LNCaP clone FGC (cell line): ENCODE measurements at regions not wholly inside any gene's neighbourhood (a gene's known extent, or its start where the extent isn't known, plus 50 kb on each side); places are given as distances from the start of the nearest gene placed in this dataset.

Experiments
- DNase-seq: peaks from one replicate; pipeline ENCODE4 v3.0.0-alpha.2; 2011; ENCODE audit warnings: low read depth
- H3K4me3 ChIP-seq: 2 replicates; pipeline ENCODE4 v1.5.1; 2011; ENCODE audit warnings: mild to moderate bottlenecking, low read depth, low read length, control low read depth
- TF ChIP-seq, protein P1 (sequence below): IDR thresholded peaks from 2 replicates; pipeline ENCODE4 v1.5.1; 2012; ENCODE audit warnings: mild to moderate bottlenecking; ENCODE audit not compliant: control insufficient read depth, insufficient read depth; ENCODE audit errors: extremely low read depth

DNA sequence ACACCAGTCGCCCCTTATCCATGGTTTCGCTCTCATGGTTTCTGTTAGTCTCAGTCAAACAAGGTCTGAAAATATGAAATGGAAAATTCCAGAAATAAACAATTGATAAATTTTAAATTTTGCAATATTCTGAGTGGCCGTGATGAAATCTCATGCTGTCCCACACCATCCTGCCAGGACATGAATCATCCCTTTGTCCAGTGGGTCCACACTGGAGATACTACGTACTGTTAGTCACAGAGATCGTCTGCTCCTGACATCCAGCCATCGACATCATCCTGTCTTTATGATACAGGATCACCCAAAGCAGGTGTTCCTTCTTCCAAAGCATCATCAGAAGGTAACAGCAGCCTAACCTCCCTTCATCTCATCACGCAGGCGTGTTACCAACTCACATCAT is 76.5 kb upstream of the MSX1 start:
- DNase-seq: no peak
- no peak overlapping the region for H3K4me3 ChIP-seq
- TF ChIP-seq, protein P1, sequence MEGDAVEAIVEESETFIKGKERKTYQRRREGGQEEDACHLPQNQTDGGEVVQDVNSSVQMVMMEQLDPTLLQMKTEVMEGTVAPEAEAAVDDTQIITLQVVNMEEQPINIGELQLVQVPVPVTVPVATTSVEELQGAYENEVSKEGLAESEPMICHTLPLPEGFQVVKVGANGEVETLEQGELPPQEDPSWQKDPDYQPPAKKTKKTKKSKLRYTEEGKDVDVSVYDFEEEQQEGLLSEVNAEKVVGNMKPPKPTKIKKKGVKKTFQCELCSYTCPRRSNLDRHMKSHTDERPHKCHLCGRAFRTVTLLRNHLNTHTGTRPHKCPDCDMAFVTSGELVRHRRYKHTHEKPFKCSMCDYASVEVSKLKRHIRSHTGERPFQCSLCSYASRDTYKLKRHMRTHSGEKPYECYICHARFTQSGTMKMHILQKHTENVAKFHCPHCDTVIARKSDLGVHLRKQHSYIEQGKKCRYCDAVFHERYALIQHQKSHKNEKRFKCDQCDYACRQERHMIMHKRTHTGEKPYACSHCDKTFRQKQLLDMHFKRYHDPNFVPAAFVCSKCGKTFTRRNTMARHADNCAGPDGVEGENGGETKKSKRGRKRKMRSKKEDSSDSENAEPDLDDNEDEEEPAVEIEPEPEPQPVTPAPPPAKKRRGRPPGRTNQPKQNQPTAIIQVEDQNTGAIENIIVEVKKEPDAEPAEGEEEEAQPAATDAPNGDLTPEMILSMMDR: no peak

DNA sequence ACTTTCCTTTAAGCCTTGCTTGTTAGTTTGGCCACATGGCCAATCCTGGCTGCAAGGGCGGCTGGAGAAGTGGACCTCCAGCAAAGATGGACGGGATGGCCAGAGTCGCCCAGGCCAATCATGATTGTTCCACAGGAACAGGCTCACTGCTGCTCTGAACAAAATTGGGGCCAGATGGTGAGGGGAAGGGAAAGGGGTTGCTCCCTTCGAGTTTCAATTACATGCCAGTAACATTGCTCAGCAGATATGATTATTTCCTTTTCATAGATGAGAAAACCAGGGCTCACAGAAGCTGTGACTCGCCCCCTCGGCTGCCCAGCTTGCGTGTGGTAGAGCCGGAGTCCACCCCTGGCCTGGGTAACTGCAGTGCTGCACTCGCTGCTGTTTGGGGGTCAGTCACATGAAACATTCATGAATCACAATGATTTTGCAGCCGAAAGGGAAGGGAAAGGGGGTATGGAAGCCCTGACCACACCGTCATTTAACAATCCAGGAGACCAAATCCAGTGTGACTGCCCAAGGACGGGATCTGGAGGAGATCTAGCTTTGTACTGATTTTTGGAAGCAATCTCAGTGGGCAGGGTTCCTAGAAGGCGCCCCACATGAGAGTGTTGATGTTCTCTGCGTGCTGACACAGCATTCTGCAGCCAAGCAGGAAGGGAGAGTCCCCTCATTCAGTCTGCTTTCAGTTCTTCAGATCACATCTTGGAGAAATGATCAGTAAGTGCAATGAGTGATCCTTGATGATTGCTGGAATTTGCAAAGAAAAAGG is 77.3 kb upstream of the MSX1 start:
- no peak for DNase-seq
- H3K4me3 ChIP-seq: no peak overlapping the region

DNA sequence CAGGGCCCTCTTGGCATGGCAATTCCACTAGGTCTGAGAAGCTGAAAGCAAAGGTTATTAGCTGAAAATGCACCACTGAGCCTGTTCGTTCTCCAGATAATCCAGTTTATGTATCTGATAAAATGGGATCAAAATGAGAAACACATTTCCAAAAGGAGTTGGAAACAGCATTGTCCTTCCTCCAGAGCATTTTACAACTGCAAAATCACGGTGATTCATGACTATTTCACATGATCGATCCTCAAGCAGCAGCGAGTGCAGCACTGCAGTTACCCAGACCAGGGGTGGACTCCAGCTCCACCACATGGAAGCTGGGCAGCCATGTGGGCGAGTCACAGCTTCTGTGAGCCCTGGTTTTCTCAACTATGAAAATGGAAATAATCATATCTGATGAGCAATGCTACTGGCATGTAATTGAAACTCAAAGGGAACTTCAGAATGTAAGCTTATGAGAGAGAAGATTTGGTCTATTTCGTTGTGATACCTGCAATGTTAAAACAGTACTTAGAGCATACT is 78.7 kb upstream of the MSX1 start:
- DNase-seq: no peak
- no peak overlapping the region for H3K4me3 ChIP-seq
- TF ChIP-seq, protein P1: no peak

More for the DNA sequence above, 77.3 kb upstream of the MSX1 start:
- TF ChIP-seq, protein P1: no peak

DNA sequence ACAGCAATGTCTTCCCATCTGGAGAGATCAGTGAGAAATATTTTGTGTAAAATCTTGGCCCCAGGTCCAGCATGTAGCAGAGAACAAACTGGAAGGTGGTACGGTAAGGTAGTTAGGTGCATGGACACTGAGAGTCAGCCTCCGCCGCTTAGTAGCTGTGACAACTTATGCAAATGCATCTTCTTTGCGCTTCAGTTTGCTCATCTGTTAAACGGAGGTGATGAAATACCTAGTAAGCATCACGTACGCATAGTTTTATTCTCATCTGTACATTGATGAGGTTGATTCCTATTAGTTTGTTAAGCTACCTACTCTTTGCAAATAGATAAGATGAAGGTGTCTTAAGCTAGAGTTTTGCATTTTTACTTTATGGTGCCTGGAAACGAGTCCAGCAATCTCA is 80.0 kb upstream of the MSX1 start:
- DNase-seq: no peak
- TF ChIP-seq, protein P1: no peak
- no peak overlapping the region for H3K4me3 ChIP-seq

DNA sequence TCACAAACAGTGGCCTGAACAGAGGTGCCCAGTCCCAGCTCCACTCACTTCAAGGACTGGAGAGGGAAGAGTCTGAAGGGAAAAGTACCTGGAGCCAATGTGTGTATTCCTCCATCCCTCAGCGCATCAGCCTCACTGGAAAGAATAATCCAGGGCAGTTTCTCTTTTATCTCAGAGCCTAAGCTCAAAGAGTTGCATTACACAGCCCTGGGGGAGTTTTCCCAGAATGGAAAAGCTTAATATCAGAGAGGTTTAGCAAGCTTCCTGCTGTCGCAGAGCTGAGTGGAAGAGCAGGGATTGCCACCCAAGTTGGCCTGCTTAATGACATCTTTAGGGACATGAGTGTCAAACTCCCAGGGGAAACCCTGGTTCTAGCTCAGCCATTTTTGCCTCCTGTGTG is 80.4 kb upstream of the MSX1 start:
- TF ChIP-seq, protein P1: no peak
- no peak for DNase-seq
- H3K4me3 ChIP-seq: no peak overlapping the region

DNA sequence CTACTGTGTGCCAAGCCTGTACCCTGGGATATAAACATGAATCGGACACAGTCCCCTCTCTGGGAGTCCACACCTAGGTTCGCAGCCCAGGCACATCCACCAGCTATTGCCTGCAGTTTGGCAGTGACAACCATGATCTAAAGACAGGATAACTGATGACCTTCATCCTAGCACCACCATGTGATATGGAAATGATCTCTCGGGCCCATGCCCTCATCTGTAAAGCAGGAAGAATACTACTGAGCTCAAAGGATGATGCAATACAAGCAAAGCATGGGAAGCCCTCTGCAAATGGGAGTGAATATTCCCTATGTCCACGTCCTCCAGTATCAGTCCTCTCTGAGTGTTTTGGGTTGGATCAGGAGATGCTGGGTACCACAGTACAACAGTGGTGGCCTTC is 80.9 kb upstream of the MSX1 start:
- TF ChIP-seq, protein P1: no peak
- no peak for DNase-seq
- H3K4me3 ChIP-seq: no peak overlapping the region

DNA sequence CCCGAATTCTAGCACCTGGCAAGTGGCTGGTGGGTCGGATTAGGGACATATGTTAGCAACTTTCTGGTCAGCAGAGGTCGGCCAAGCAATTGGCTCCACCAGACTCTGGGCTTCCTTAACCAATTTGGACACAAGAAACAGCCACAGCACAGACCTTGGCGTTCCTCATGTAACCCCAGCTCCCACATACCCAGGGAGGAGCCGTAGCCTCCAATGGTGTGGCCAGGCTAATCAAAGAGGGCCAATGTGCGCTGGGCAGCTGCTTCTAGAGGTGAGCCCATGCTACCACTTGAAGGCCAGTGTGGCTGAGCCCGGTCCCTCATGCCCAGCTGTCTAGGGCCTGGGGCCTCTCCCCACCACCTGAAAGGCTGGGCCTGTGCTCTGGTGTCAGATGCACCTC is 82.5 kb upstream of the MSX1 start:
- H3K4me3 ChIP-seq: no peak overlapping the region
- DNase-seq: no peak
- TF ChIP-seq, protein P1: no peak
